Nephron progenitor cell (in vitro differentiated cells): ENCODE measurements at regions not wholly inside any gene's neighbourhood (a gene's known extent, or its start where the extent isn't known, plus 50 kb on each side); places are given as distances from the start of the nearest gene placed in this dataset.

Source experiments
- DNase-seq: peaks from one replicate; pipeline ENCODE4 v3.0.0; 2021
- H3K27ac Mint-ChIP-seq: 2 replicates; pipeline ENCODE4 v1.8.0; 2021; ENCODE audit warnings: mild to moderate bottlenecking, moderate library complexity, mixed read lengths
- H3K27me3 Mint-ChIP-seq: 2 replicates; pipeline ENCODE4 v1.8.0; 2021; ENCODE audit warnings: mild to moderate bottlenecking, low read depth, mixed read lengths; ENCODE audit not compliant: poor library complexity
- H3K36me3 Mint-ChIP-seq: 2 replicates; pipeline ENCODE4 v1.8.0; 2021; ENCODE audit warnings: low read depth, mixed read lengths
- H3K4me1 Mint-ChIP-seq: 2 replicates; pipeline ENCODE4 v1.8.0; 2021; ENCODE audit warnings: mixed read lengths
- H3K4me3 Mint-ChIP-seq: 2 replicates; pipeline ENCODE4 v1.8.0; 2021; ENCODE audit warnings: mild to moderate bottlenecking, moderate library complexity, mixed read lengths
- H3K9me3 Mint-ChIP-seq: 2 replicates; pipeline ENCODE4 v1.8.0; 2021; ENCODE audit warnings: mild to moderate bottlenecking, moderate library complexity, mixed read lengths
- CTCF ChIP-seq: fragments of 200-600 bp; sonication (generic); IDR thresholded peaks from 2 replicates; pipeline ENCODE4 v1.5.0; 2021; ENCODE audit warnings: antibody characterized with exemption

- Mint-ChIP-seq H3K9me3 (no peaks in the 10 kb centered on the region), H3K27ac (no peak overlapping the region), H3K4me1 (peaks cover 4% of the 10 kb centered on the region), H3K4me3 (no peak overlapping the region), H3K36me3 (no peaks in the 10 kb centered on the region), H3K27me3 (peaks cover 15% of the 10 kb centered on the region)
- no peak for TF ChIP-seq CTCF
- DNase-seq, result no peak
Observed at GRCh38 chr13:26829716-26830115, 69.1 kb upstream of the GPR12 start.

GRCh38 chr13:26824581-26824980 is 64.0 kb upstream of the GPR12 start:
- H3K9me3 Mint-ChIP-seq, result no peaks in the 10 kb centered on the region
- no peaks in the 10 kb centered on the region for H3K36me3 Mint-ChIP-seq
- TF ChIP-seq CTCF, result no peak
- H3K27me3 Mint-ChIP-seq, result peaks cover 15% of the 10 kb centered on the region
- DNase-seq, result no peak
- H3K27ac Mint-ChIP-seq, result peak overlapping the region; percentile 57
- peaks cover 17% of the 10 kb centered on the region for H3K4me1 Mint-ChIP-seq
- H3K4me3 Mint-ChIP-seq, result no peak overlapping the region

DNA sequence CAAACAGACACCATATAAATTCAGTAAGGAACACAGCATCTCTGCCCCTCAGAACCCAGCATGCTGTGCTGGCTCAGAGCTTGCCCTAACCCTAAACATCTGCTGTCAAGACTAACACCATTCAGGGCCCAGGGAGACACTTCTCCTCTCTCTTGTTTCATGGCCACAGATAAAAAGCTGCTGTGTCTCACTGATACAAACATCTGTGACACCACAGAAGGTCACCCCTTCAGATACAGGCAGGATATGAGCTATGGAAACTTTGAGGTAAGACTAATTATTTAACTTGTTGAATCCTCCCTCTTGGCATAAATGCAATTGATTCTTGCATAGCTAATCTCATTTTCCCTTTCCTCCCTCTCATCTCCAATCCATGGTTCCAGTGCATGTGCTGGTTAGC is 61.6 kb upstream of the GPR12 start:
- Mint-ChIP-seq H3K9me3 (no peaks in the 10 kb centered on the region), H3K27me3 (peaks cover 5% of the 10 kb centered on the region), H3K4me1 (peaks cover 34% of the 10 kb centered on the region), H3K27ac (peak overlapping the region; percentile 44), H3K4me3 (no peak overlapping the region), H3K36me3 (no peaks in the 10 kb centered on the region)
- no peak for TF ChIP-seq CTCF
- DNase-seq, result no peak

GRCh38 chr13:26821672-26822071 is 61.1 kb upstream of the GPR12 start:
- H3K27me3 Mint-ChIP-seq, result peaks cover 3% of the 10 kb centered on the region
- H3K36me3 Mint-ChIP-seq, result no peaks in the 10 kb centered on the region
- no peak overlapping the region for H3K4me3 Mint-ChIP-seq
- no peak for DNase-seq
- H3K9me3 Mint-ChIP-seq, result no peaks in the 10 kb centered on the region
- TF ChIP-seq CTCF, result no peak
- H3K4me1 Mint-ChIP-seq, result peaks cover 38% of the 10 kb centered on the region
- H3K27ac Mint-ChIP-seq, result no peak overlapping the region

- Mint-ChIP-seq H3K36me3 (no peaks in the 10 kb centered on the region), H3K9me3 (no peaks in the 10 kb centered on the region), H3K4me3 (no peak overlapping the region), H3K4me1 (peaks cover 45% of the 10 kb centered on the region), H3K27me3 (peaks cover 3% of the 10 kb centered on the region), H3K27ac (no peak overlapping the region)
- TF ChIP-seq CTCF, result no peak
- DNase-seq, result no peak
Observed at GRCh38 chr13:26820871-26821270, 60.3 kb upstream of the GPR12 start.

DNA sequence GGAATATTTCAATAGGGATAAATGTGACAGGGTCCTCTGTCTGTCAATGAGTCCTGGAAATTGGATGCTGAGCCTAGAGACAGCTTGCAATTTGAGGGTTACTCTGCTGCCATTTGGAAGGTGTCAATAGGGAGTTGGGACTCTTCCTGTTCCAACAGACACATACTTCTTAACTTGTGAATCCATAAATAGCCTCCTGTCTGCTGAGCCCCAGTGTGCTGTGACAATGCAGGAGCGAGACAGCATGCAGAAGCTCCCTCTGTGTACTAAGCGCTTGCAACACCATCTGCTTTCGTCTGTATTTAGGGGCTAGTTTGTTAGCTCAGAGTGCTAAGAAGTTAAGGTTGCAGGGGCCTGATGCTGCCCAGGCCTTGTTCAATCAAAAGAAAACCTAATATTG is 58.5 kb upstream of the GPR12 start:
- DNase-seq, result no peak

More for the DNA sequence above, 58.5 kb upstream of the GPR12 start:
- peaks cover 3% of the 10 kb centered on the region for H3K27me3 Mint-ChIP-seq
- H3K4me3 Mint-ChIP-seq, result no peak overlapping the region
- H3K9me3 Mint-ChIP-seq, result no peaks in the 10 kb centered on the region
- TF ChIP-seq CTCF, result no peak
- no peaks in the 10 kb centered on the region for H3K36me3 Mint-ChIP-seq
- H3K27ac Mint-ChIP-seq, result no peak overlapping the region
- H3K4me1 Mint-ChIP-seq, result peaks cover 57% of the 10 kb centered on the region
